Cerebellar cortex (tissue), 1 donor: ENCODE measurements at regions not wholly inside any gene's neighbourhood (a gene's known extent, or its start where the extent isn't known, plus 50 kb on each side); places are given as distances from the start of the nearest gene placed in this dataset.
"Not testable (repeated sequence)": the region's sequence is repeated elsewhere in the genome, so short reads cannot be mapped to it uniquely, and the experiment has no call there.

Source experiments
- DNase-seq: peaks from one replicate; pipeline ENCODE4 v3.0.0-alpha.2; 2015; ENCODE audit warnings: low spot score

GRCh38 chr15:22519213-22519612 is 60.5 kb downstream of the GOLGA6L22 start:
- DNase-seq = not testable (repeated sequence)

DNA sequence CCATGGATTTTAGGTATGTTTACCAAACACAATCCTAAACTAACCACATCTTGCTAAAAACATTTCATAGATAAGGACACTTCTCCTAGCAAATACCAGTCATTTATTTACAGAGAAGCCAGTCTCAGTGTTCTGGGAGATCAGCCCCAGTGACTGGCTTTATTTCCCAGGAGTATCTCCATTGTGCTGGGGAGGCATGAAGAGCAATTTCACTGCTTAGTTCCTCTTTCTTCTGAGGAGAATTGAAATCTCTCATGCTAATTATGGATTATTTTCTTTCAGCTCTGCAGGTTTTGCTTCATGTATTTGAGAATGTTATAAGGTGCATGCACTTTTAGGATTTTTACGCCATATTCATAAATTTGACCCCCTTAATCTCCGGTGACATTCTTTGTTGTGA is 67.8 kb downstream of the GOLGA6L22 start:
- DNase-seq = not testable (repeated sequence)

GRCh38 chr15:22527016-22527415 is 68.3 kb downstream of the GOLGA6L22 start:
- not testable (repeated sequence) for DNase-seq

- DNase-seq = not testable (repeated sequence)
These were observed 70.5 kb downstream of the GOLGA6L22 start for GRCh38 chr15:22529200-22529599.

- not testable (repeated sequence) for DNase-seq
These were observed 101.0 kb downstream of the GOLGA6L22 start for GRCh38 chr15:22559701-22560100.

GRCh38 chr15:22561716-22562115 is 103.0 kb downstream of the GOLGA6L22 start:
- not testable (repeated sequence) for DNase-seq

- DNase-seq = not testable (repeated sequence)
These were observed 107.8 kb downstream of the GOLGA6L22 start for GRCh38 chr15:22566510-22566909.

DNA sequence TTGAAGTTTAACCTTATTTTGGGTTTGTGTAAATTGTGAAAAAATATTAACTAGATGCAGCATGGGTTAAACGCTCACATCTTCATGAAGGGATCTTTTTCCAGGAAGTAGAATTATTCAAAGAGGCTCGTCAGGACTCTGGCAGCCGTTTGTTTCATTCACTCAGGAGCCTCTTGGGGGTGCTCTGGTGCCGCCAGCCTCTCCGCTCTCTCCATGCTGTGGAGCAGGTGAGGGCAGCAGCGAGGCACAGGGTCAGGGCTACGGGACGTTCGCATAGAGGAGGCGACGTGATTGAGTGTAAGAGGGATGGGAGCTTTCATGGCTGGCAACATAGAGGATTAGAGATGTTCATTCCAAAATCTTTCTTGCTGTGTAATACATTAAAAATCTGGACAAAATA is 110.8 kb downstream of the GOLGA6L22 start:
- DNase-seq = not testable (repeated sequence)

DNA sequence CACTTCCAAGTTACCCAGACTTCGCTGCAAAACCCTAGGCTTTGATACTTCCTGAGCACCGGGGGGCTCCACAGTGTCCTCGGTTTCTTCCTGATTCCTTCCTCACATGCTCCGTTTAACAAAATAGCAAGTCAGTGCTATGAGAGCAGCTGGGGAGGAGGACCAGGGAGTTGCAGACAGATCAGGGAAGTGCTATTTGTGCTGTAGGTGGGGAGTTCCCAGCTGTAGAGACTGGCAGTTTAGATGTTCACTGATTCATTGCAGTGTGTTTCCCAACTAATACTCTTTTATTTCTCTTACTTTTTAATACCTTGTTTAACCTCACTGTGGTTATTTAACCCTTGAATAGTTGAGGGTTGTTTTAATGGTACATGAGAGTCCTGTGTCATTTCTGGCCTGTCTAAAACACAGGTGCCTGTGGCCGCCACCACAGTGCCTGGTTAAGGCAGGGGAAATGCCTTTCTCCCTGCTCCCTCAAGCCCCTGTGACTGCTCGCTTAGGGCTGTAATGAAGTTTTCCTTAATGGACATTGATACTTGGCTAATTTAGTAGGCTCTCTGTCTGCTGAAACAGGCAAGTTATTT is 113.5 kb downstream of the GOLGA6L22 start:
- not testable (repeated sequence) for DNase-seq

- not testable (repeated sequence) for DNase-seq
These were observed 114.1 kb downstream of the GOLGA6L22 start for GRCh38 chr15:22572792-22573191.

- DNase-seq = not testable (repeated sequence)
These were observed 119.1 kb downstream of the GOLGA6L22 start for GRCh38 chr15:22577828-22578227.

DNA sequence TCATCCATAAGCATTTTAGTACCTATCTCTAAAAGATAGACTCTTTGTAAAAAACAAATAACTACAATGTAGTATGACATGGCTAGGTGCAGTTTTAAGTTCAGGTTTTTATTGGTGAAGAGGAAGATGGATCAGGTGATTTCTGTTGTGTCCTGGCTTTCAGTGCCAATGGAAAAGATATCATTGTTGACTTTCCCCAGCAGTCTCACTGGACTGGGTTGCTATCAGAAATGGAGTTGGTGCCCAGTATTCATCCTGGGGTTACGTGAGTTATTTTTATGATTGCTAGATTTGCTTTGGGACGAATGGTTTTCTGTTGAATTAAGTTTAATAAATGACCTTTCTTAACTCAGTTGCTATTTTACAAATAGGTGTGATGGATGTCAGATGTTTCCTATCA is 120.5 kb downstream of the GOLGA6L22 start:
- not testable (repeated sequence) for DNase-seq

DNA sequence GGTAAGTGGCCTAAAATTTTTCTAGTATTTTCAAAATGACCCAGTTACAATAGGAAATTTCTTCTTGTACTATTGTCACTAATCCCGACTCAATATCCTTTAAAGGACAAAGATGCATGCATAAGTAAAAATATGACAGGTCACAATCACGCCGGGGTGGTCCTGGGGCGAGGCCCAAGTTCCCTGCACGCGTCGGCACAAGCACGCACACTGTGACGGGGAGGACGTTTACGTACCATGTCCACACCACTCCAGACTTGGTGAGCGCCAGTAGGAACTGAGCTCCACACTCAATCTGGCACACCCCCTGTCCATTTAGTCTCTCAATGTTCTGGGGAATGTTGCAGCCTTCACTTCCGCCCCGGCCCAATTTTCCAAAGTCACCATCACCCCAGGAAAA is 128.7 kb downstream of the GOLGA6L22 start:
- DNase-seq = not testable (repeated sequence)

GRCh38 chr15:22598552-22598951 is 139.8 kb downstream of the GOLGA6L22 start:
- DNase-seq = not testable (repeated sequence)

DNA sequence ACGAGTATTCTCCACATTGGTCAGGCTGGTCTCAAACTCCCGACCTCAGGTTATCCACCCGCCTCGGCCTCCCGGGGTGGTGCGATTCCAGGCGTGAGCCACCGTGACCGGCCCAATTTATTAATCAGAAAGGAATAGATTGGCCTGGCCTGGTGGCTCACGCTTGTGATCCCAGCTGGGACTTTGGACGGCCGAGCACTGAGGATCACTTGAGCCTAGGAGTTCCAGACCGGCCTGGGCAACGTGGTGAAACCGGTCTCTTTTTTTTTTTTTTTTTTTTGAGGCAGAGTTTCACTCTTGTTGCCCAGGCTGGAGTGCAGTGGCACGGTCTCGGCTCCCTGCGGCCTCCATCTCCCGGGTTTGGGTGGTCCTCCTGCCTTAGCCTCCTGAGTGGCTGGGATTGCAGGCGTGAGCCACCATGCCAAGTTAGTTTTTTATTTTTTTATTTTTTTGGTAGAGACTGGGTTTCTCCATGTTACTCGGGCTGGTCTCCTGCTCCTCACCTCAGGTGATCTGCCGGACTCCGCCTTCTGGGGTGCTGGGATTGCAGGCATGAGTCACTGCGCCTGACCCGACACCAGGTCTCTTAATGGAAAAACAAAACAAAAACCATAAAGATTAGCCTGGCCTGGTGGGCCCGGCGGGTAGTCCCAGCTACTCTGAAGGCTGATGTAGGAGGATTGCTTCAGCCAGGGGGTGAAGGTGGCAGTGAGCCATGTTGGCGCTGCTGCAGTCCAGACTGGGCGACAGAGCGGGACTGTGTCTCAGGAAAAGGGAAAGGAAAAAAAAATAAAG is 141.0 kb downstream of the GOLGA6L22 start:
- not testable (repeated sequence) for DNase-seq

DNA sequence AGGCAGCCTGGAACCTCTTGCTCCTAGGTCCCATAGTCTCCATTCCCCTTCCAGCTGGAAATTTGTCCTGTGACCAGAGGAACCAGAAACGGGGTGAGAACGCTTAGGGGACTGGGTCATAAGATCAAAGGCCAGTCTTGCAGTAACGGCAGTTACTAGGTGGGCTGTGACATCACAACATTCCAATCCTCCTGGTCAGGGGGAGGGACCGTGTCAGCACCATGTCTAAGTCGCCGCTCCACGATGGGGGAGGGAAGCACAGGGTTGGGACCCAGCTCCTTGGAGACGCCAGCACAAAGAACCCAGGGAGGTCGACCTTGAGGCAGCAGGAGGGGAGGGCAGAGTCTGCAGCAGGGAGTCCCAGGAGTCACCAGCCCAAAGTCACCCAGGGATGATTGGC is 158.3 kb downstream of the GOLGA6L22 start:
- not testable (repeated sequence) for DNase-seq

GRCh38 chr15:22631789-22632188 is 154.7 kb upstream of the NIPA1 start:
- not testable (repeated sequence) for DNase-seq

- DNase-seq = not testable (repeated sequence)
These were observed 146.5 kb upstream of the NIPA1 start for GRCh38 chr15:22639983-22640382.

GRCh38 chr15:22649458-22649857 is 137.0 kb upstream of the NIPA1 start:
- not testable (repeated sequence) for DNase-seq

DNA sequence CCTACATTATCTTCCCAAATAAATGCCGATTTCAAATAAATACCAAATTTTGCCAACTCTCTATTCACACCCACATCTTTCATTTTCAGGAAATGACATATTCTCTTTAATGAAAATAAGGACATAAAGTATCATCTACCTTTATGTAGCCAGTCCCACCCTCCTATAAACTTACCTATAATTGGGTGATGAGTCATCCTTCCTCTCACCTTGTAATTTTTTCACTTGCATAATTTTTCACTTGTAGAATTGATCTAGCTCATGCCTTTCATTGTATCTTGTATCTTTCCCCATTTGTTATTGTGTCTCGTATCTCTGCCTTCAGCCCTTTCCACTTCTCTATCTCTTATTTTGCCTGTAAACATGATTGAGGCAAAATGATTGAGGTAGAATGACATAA is 135.3 kb upstream of the NIPA1 start:
- DNase-seq = not testable (repeated sequence)

DNA sequence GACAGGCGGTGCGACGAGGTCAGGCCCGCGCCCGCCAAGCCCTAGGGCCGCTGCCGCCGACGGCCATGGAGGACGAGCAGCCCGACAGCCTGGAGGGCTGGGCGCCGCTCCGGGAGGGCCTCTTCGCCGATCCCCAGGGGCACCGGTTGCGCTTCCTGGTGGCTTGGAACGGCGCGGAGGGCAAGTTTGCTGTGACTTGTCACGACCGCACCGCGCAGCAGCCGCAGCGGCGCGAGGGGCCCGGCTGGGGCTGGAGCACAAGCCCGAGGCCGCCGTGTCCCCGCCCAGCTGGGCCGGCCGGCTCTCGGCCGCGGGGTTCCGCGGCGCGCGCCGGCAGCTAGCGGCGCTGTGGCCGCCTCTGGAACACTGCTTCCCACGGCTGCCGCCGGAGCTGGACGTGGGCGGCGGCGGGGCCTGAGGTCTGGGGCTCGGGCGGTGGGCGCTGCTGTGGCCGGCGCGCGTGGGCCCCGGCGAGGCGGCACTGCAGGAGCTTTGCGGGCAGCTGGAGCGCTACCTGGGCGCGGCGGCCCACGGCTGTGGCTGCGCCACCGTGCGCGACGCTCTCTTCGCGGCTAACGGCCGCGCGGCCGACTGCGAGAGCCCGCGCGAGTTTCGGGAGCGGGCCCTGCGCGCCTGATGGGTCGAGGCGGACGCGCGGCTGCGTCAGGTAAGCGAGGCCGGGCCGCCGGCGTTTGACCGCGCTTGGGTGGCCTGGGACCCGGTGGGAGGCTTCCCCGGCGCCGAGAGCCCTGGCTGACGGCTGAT is 122.0 kb upstream of the NIPA1 start:
- peak; percentile 16 for DNase-seq

GRCh38 chr15:22665059-22665702 is 121.3 kb upstream of the NIPA1 start:
- DNase-seq = peak; percentile 35
